Lung (tissue), 11 donors: ENCODE measurements at regions not wholly inside any gene's neighbourhood (a gene's known extent, or its start where the extent isn't known, plus 50 kb on each side); places are given as distances from the start of the nearest gene placed in this dataset.
A peak's percentile ranks its signal among the peaks of the same experiment; 100 is the strongest.

Source experiments
- ATAC-seq: fragments of 200-7000 bp; cut with Tn5 transposase; one replicate; pipeline ENCODE4 v1.9.1; 2020; ENCODE audit warnings: moderate number of reproducible peaks; ENCODE audit not compliant: insufficient read depth, low FRiP score
- DNase-seq, 3 donors: peaks; one replicate each; pipeline ENCODE4 v3.0.0-alpha.2; 2013 to 2017
- H3K27ac ChIP-seq, 2 donors: one replicate each; pipeline ENCODE4 v1.5.1; 2013; ENCODE audit warnings: mild to moderate bottlenecking in 2 of 2, moderate library complexity in 2 of 2, control low read depth in 1 of 2, inconsistent platforms in 1 of 2, low read depth in 1 of 2, low read length in 1 of 2
- H3K27me3 ChIP-seq, 3 donors: one replicate each; pipeline ENCODE4 v1.5.1; 2013; ENCODE audit warnings: low read length in 2 of 3; ENCODE audit not compliant: control insufficient read depth in 3 of 3, insufficient read depth in 3 of 3
- H3K36me3 ChIP-seq, 4 donors: one replicate each; pipeline ENCODE4 v1.5.1; 2013; ENCODE audit warnings: low read length in 4 of 4, mild to moderate bottlenecking in 1 of 4, moderate library complexity in 1 of 4; ENCODE audit not compliant: control insufficient read depth in 4 of 4, insufficient read depth in 4 of 4
- H3K4me1 ChIP-seq, 5 donors: one replicate each; pipeline ENCODE4 v1.5.1; 2013; ENCODE audit warnings: low read length in 5 of 5, mild to moderate bottlenecking in 2 of 5, moderate library complexity in 1 of 5; ENCODE audit not compliant: control insufficient read depth in 5 of 5, insufficient read depth in 5 of 5
- H3K4me3 ChIP-seq: one replicate; pipeline ENCODE4 v1.5.1; 2013; ENCODE audit warnings: mild to moderate bottlenecking, control low read depth, moderate library complexity
- H3K9ac ChIP-seq, 2 donors: one replicate each; pipeline ENCODE4 v1.5.1; 2013; ENCODE audit warnings: low read length in 2 of 2, control low read depth in 1 of 2; ENCODE audit not compliant: insufficient read depth in 1 of 2
- H3K9me3 ChIP-seq, 4 donors: one replicate each; pipeline ENCODE4 v1.5.1; 2013; ENCODE audit warnings: low read length in 3 of 4, mild to moderate bottlenecking in 1 of 4, moderate library complexity in 1 of 4; ENCODE audit not compliant: control insufficient read depth in 4 of 4, insufficient read depth in 3 of 4
- WGBS, 2 donors: extraction: QIAGEN DNeasy Blood & Tissue Kit; methylation state at CpG; one replicate each; pipeline ENCODE4 v1.1.7; 2013; 5-methylcytosine and 5-hydroxymethylcytosine counted together
- TF ChIP-seq, protein P1 (sequence below): IDR thresholded peaks from 2 replicates; pipeline ENCODE4 v1.5.1; 2012; ENCODE audit warnings: mild to moderate bottlenecking; ENCODE audit errors: control extremely low read depth, extremely low read depth
- donor health status: control.
- donor health status: control.
- donor health status: Bipolar disorder and iron deficiency.
- donor health status: healthy.
- donor health status: DM: yes; HTN: yes; CAD: no.

DNA sequence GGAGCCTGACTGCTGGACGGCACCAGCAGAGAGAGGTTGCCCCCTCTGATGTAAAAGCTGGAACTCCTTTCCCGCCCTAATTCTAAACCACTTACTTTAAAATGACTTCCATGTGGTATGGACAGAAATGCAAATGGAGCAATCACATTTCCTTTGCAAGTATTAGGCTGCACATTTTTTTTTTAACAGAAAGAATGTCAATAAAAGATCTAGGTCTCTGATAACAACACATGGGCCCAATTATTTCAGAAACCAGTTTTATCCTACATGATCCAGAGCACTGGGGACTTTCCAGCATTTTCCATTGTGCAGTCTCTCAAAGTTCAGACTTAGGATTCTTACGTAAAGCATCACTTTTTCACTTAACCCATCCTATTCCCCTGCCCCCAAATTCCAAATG, 203.7 kb downstream of the NXNL2 start:
- H3K36me3 ChIP-seq, result no peaks in the 10 kb centered on the region
- H3K27ac ChIP-seq, result no peak overlapping the region
- TF ChIP-seq, protein P1, sequence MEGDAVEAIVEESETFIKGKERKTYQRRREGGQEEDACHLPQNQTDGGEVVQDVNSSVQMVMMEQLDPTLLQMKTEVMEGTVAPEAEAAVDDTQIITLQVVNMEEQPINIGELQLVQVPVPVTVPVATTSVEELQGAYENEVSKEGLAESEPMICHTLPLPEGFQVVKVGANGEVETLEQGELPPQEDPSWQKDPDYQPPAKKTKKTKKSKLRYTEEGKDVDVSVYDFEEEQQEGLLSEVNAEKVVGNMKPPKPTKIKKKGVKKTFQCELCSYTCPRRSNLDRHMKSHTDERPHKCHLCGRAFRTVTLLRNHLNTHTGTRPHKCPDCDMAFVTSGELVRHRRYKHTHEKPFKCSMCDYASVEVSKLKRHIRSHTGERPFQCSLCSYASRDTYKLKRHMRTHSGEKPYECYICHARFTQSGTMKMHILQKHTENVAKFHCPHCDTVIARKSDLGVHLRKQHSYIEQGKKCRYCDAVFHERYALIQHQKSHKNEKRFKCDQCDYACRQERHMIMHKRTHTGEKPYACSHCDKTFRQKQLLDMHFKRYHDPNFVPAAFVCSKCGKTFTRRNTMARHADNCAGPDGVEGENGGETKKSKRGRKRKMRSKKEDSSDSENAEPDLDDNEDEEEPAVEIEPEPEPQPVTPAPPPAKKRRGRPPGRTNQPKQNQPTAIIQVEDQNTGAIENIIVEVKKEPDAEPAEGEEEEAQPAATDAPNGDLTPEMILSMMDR, result no peak
- no peak overlapping the region for H3K4me3 ChIP-seq
- ATAC-seq (no peak), DNase-seq (peak in 2 of 3 donors; percentile 51 to 74)
- H3K9me3 ChIP-seq, result peaks cover 0 to 5% (median 2%) of the 10 kb centered on the region in 4 donors
- H3K4me1 ChIP-seq, result peaks cover 0 to 47% (median 7%) of the 10 kb centered on the region in 5 donors
- H3K27me3 ChIP-seq, result no peaks in the 10 kb centered on the region
- H3K9ac ChIP-seq, result no peak overlapping the region
- WGBS, 2 donors, result 57 to 72% methylated on average over 3 of the region's 3 CpGs

GRCh38 chr9:88739373-88739772, 204.4 kb downstream of the NXNL2 start:
- H3K27ac ChIP-seq, result no peak overlapping the region
- peaks cover 0 to 47% (median 13%) of the 10 kb centered on the region in 5 donors for H3K4me1 ChIP-seq
- peaks cover 0 to 5% (median 2%) of the 10 kb centered on the region in 4 donors for H3K9me3 ChIP-seq
- TF ChIP-seq, protein P1, result no peak
- 64 to 66% methylated on average over 2 of the region's 2 CpGs for WGBS, 2 donors
- DNase-seq (no peak), ATAC-seq (no peak)
- no peaks in the 10 kb centered on the region for H3K27me3 ChIP-seq
- H3K4me3 ChIP-seq, result no peak overlapping the region
- H3K36me3 ChIP-seq, result no peaks in the 10 kb centered on the region
- peak overlapping the region in 1 of 2 donors; percentile 39 for H3K9ac ChIP-seq

DNA sequence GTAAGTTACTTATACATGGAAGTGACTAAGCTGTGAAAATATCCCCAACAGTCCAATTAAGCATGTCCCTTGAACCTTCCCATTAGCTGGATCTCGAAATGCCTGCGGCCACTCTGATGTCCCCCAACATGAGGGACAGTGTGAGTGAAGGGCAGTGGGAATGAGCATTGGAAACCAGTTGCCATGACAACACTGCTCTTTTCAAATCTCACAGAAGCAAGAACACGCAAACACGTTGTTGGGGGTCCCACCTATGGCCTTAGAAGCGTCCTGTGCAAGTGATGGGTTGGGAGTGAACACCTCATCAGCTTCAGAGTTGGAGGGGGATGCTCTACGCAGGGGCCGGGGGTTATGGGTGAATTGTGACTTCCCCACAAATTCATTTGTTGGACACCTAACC, 205.9 kb downstream of the NXNL2 start:
- H3K27ac ChIP-seq, result no peak overlapping the region
- no peaks in the 10 kb centered on the region for H3K36me3 ChIP-seq
- no peak for DNase-seq
- ATAC-seq, result no peak
- H3K9me3 ChIP-seq, result peaks cover 0 to 5% (median 2%) of the 10 kb centered on the region in 4 donors
- H3K27me3 ChIP-seq, result no peaks in the 10 kb centered on the region
- H3K9ac ChIP-seq, result no peak overlapping the region
- WGBS, 2 donors, result 89 to 92% methylated on average over 7 of the region's 7 CpGs
- no peak overlapping the region for H3K4me3 ChIP-seq
- peaks cover 0 to 60% (median 22%) of the 10 kb centered on the region in 5 donors for H3K4me1 ChIP-seq
- TF ChIP-seq, protein P1, result no peak

DNA sequence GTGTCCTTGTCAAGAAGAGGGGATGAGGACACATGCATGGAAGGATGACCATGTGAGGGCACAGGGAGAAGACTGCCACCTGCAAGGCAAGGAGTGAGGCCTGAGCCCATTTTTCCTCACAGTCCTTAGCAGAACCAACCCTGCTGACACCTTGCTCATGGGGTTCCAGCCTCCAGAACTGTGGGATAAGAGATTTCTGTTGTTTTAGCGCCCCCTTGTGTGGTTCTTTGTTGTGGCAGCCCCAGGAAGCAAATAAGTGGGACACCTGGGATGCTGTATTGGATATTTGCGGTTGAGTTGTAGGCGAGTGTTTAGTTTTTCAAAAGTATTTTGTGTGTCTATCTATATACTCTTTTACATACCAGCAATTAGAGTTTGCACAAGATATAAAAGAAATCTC, 206.4 kb downstream of the NXNL2 start:
- H3K9me3 ChIP-seq, result peaks cover 0 to 5% (median 2%) of the 10 kb centered on the region in 4 donors
- no peaks in the 10 kb centered on the region for H3K27me3 ChIP-seq
- no peak overlapping the region for H3K27ac ChIP-seq
- no peaks in the 10 kb centered on the region for H3K36me3 ChIP-seq
- H3K4me3 ChIP-seq, result no peak overlapping the region
- H3K9ac ChIP-seq, result no peak overlapping the region
- TF ChIP-seq, protein P1, result no peak
- ATAC-seq, result no peak
- WGBS, 2 donors, result 71 to 73% methylated on average over 3 of the region's 3 CpGs
- DNase-seq, result no peak
- H3K4me1 ChIP-seq, result peaks cover 0 to 65% (median 22%) of the 10 kb centered on the region in 5 donors
